ENCODE measurements at regions not wholly inside any gene's neighbourhood (a gene's known extent, or its start where the extent isn't known, plus 50 kb on each side); places are given as distances from the start of the nearest gene placed in this dataset.

DNA sequence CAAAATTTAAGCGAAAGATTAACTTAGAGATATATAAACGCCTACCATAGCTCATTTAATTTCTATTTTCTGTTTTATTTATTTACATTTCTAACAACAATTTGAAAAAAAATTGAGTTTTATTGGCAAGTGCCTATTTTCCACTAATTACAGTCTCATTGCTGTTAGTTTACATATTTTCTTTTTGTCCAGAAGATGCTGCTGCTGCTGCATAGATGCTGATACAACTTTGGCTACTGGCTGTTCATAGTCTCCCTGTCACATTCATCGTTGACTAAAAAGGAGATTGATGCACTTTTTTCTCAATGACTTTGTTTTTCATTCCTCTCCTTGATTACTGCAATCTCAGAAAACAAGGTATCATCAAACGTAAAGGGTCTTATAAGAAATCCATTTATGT is 235.4 kb downstream of the CDH9 start:
- TF ChIP-seq EP300 (conservative IDR thresholded peaks at IDR 0.05; ENCODE audit: poor library complexity, severe bottlenecking), result no peak
- TF ChIP-seq, protein P1, sequence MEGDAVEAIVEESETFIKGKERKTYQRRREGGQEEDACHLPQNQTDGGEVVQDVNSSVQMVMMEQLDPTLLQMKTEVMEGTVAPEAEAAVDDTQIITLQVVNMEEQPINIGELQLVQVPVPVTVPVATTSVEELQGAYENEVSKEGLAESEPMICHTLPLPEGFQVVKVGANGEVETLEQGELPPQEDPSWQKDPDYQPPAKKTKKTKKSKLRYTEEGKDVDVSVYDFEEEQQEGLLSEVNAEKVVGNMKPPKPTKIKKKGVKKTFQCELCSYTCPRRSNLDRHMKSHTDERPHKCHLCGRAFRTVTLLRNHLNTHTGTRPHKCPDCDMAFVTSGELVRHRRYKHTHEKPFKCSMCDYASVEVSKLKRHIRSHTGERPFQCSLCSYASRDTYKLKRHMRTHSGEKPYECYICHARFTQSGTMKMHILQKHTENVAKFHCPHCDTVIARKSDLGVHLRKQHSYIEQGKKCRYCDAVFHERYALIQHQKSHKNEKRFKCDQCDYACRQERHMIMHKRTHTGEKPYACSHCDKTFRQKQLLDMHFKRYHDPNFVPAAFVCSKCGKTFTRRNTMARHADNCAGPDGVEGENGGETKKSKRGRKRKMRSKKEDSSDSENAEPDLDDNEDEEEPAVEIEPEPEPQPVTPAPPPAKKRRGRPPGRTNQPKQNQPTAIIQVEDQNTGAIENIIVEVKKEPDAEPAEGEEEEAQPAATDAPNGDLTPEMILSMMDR (IDR thresholded peaks at IDR 0.05; ENCODE audit: poor library complexity, severe bottlenecking), result no peak
- TF ChIP-seq RAD21 (conservative IDR thresholded peaks at IDR 0.05), result no peak
